ENCODE measurements at regions not wholly inside any gene's neighbourhood (a gene's known extent, or its start where the extent isn't known, plus 50 kb on each side); places are given as distances from the start of the nearest gene placed in this dataset.

- no peak overlapping the region for H3K4me3 ChIP-seq (IDR thresholded peaks at IDR 0.05; ENCODE audit: insufficient read depth, low read depth, low read length)
- H4K20me1 ChIP-seq (ENCODE audit: insufficient read depth): no peaks in the 10 kb centered on the region
- H3K27me3 ChIP-seq (ENCODE audit: insufficient read depth, low read depth): no peaks in the 10 kb centered on the region
- no peak overlapping the region for H3K9ac ChIP-seq
- no peak overlapping the region for H3K4me2 ChIP-seq
- no peaks in the 10 kb centered on the region for H3K4me1 ChIP-seq (ENCODE audit: low read depth, poor library complexity, severe bottlenecking)
- H3K79me2 ChIP-seq (ENCODE audit: insufficient read depth, low read depth): no peaks in the 10 kb centered on the region
- H3K36me3 ChIP-seq (ENCODE audit: insufficient read depth): no peaks in the 10 kb centered on the region
- no peak overlapping the region for H2AFZ ChIP-seq (ENCODE audit: low read depth)
- no peak overlapping the region for H3K27ac ChIP-seq
- TF ChIP-seq CTCF (conservative IDR thresholded peaks at IDR 0.05; ENCODE audit: low read depth, low read length): no peak
Measured at GRCh38 chr21:14657241-14658008, 111.3 kb upstream of the SAMSN1 start.

GRCh38 chr21:14646893-14647292, 100.8 kb upstream of the SAMSN1 start:
- Histone ChIP-seq H3K9ac (no peak overlapping the region), H3K4me2 (no peak overlapping the region), H2AFZ (ENCODE audit: low read depth) (no peak overlapping the region), H3K79me2 (ENCODE audit: insufficient read depth, low read depth) (no peaks in the 10 kb centered on the region), H3K4me1 (ENCODE audit: low read depth, poor library complexity, severe bottlenecking) (no peaks in the 10 kb centered on the region), H3K27me3 (ENCODE audit: insufficient read depth, low read depth) (no peaks in the 10 kb centered on the region), H3K27ac (no peak overlapping the region), H3K4me3 (IDR thresholded peaks at IDR 0.05; ENCODE audit: insufficient read depth, low read depth, low read length) (no peak overlapping the region), H4K20me1 (ENCODE audit: insufficient read depth) (no peaks in the 10 kb centered on the region), H3K36me3 (ENCODE audit: insufficient read depth) (no peaks in the 10 kb centered on the region)
- no peak for TF ChIP-seq CTCF (conservative IDR thresholded peaks at IDR 0.05; ENCODE audit: low read depth, low read length)

- no peak for TF ChIP-seq CTCF (conservative IDR thresholded peaks at IDR 0.05; ENCODE audit: low read depth, low read length)
- no peaks in the 10 kb centered on the region for H3K79me2 ChIP-seq (ENCODE audit: insufficient read depth, low read depth)
- H2AFZ ChIP-seq (ENCODE audit: low read depth): no peak overlapping the region
- no peak overlapping the region for H3K4me3 ChIP-seq (IDR thresholded peaks at IDR 0.05; ENCODE audit: insufficient read depth, low read depth, low read length)
- no peak overlapping the region for H3K4me2 ChIP-seq
- H3K4me1 ChIP-seq (ENCODE audit: low read depth, poor library complexity, severe bottlenecking): no peaks in the 10 kb centered on the region
- H3K36me3 ChIP-seq (ENCODE audit: insufficient read depth): no peaks in the 10 kb centered on the region
- no peaks in the 10 kb centered on the region for H4K20me1 ChIP-seq (ENCODE audit: insufficient read depth)
- no peak overlapping the region for H3K27ac ChIP-seq
- H3K9ac ChIP-seq: no peak overlapping the region
- no peaks in the 10 kb centered on the region for H3K27me3 ChIP-seq (ENCODE audit: insufficient read depth, low read depth)
Measured at GRCh38 chr21:14645702-14646101, 99.6 kb upstream of the SAMSN1 start.

GRCh38 chr21:14632359-14632758, 86.2 kb upstream of the SAMSN1 start:
- Histone ChIP-seq H2AFZ (ENCODE audit: low read depth) (no peak overlapping the region), H3K4me3 (IDR thresholded peaks at IDR 0.05; ENCODE audit: insufficient read depth, low read depth, low read length) (no peak overlapping the region), H3K27me3 (ENCODE audit: insufficient read depth, low read depth) (no peaks in the 10 kb centered on the region), H3K4me2 (no peak overlapping the region), H3K79me2 (ENCODE audit: insufficient read depth, low read depth) (no peaks in the 10 kb centered on the region), H3K36me3 (ENCODE audit: insufficient read depth) (no peaks in the 10 kb centered on the region), H4K20me1 (ENCODE audit: insufficient read depth) (no peaks in the 10 kb centered on the region), H3K4me1 (ENCODE audit: low read depth, poor library complexity, severe bottlenecking) (no peaks in the 10 kb centered on the region), H3K27ac (no peak overlapping the region), H3K9ac (no peak overlapping the region)
- TF ChIP-seq CTCF (conservative IDR thresholded peaks at IDR 0.05; ENCODE audit: low read depth, low read length): no peak
